ENCODE measurements at regions not wholly inside any gene's neighbourhood (a gene's known extent, or its start where the extent isn't known, plus 50 kb on each side); places are given as distances from the start of the nearest gene placed in this dataset.

DNA sequence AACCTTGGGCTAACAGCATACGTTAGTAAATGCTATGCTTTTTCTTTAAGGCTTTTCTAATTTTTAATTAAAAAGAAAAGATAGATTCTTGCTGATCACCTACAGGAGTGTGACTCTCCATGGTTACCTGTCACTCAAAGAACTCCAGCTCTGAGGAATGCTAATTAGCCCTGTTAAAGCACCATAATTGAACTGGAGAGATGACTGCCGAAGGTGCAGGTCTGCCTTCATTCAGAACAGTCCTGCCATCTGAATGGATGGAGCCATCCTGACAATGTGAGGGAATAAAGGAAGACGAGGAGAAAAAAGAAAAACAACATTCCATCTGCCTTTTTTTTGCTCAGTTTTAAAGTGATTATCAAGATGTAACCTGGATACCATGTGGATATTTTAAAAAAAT, 94.6 kb downstream of the ATP6V1G3 start:
- no peak for FAIRE-seq

More for the DNA sequence above, 94.6 kb downstream of the ATP6V1G3 start:
- in situ Hi-C loops (cut with MboI) (no loop called here), intact Hi-C loops (cut with micrococcal nuclease) (no loop called here)
- no peaks in the 10 kb centered on the region for H3K27me3 ChIP-seq (ENCODE audit: control insufficient read depth in 2 of 2, insufficient read depth in 2 of 2, low read length in 2 of 2)
- DNase-seq (ENCODE audit: extremely low read depth in 1 of 4, low spot score in 3 of 4) (no peak), ATAC-seq (no peak)
- TF ChIP-seq HMBOX1 (IDR thresholded peaks at IDR 0.05) (no peak), CTCF (IDR thresholded peaks at IDR 0.05 in 2 of 3, conservative IDR thresholded peaks at IDR 0.05 in 1 of 3; ENCODE audit: insufficient read depth in 2 of 3, low read depth in 1 of 3, low read length in 3 of 3) (no peak), PPARD (CRISPR knock-in tag; IDR thresholded peaks at IDR 0.05) (no peak), TRIM24 (IDR thresholded peaks at IDR 0.05) (no peak), ZNF354B (CRISPR knock-in tag; IDR thresholded peaks at IDR 0.05) (no peak), RFX5 (IDR thresholded peaks at IDR 0.05; ENCODE audit: low read depth, low read length) (no peak), GTF2A2 (tag; IDR thresholded peaks at IDR 0.05) (no peak), HMG20B (CRISPR knock-in tag; IDR thresholded peaks at IDR 0.05) (no peak), PREB (CRISPR knock-in tag; IDR thresholded peaks at IDR 0.05) (no peak), RBM17 (IDR thresholded peaks at IDR 0.05; ENCODE audit: borderline replicate concordance, low read depth, low read length) (no peak), ZNF512 (tag; IDR thresholded peaks at IDR 0.05) (no peak), ZNF444 (CRISPR knock-in tag; IDR thresholded peaks at IDR 0.05) (no peak), KDM5B (IDR thresholded peaks at IDR 0.05; ENCODE audit: insufficient replicate concordance, low read depth, low read length) (no peak), MYC (IDR thresholded peaks at IDR 0.05; ENCODE audit: low read depth, low read length) (no peak), MYC (CRISPR knock-in tag; IDR thresholded peaks at IDR 0.05; ENCODE audit: borderline replicate concordance, low read depth) (no peak), PRMT5 (CRISPR knock-in tag; IDR thresholded peaks at IDR 0.05) (no peak)
- TF ChIP-seq, protein P1, sequence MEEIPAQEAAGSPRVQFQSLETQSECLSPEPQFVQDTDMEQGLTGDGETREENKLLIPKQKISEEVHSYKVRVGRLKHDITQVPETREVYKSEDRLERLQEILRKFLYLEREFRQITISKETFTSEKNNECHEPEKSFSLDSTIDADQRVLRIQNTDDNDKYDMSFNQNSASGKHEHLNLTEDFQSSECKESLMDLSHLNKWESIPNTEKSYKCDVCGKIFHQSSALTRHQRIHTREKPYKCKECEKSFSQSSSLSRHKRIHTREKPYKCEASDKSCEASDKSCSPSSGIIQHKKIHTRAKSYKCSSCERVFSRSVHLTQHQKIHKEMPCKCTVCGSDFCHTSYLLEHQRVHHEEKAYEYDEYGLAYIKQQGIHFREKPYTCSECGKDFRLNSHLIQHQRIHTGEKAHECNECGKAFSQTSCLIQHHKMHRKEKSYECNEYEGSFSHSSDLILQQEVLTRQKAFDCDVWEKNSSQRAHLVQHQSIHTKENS (CRISPR knock-in tag; IDR thresholded peaks at IDR 0.05): no peak
- no peak overlapping the region for H3K27ac ChIP-seq (ENCODE audit: extremely low read depth, low read depth, low read length)
- no peaks in the 10 kb centered on the region for H3K9me1 ChIP-seq (ENCODE audit: control insufficient read depth, insufficient read depth, low read length)
- H3K79me2 ChIP-seq (ENCODE audit: control insufficient read depth, insufficient read depth, low read length): no peaks in the 10 kb centered on the region
- H3K4me1 ChIP-seq (replicated peaks in 1 of 2; ENCODE audit: control insufficient read depth in 2 of 2, insufficient read depth in 2 of 2, low read length in 2 of 2): no peaks in the 10 kb centered on the region
- no peak overlapping the region for H3K4me3 ChIP-seq
- WGBS (ENCODE audit: insufficient coverage, low coverage, missing lambda C conversion rate): 3% methylated on average over 3 of the region's 3 CpGs
- no peak overlapping the region for H3K9ac ChIP-seq (ENCODE audit: insufficient read depth in 1 of 2, low read depth in 2 of 2, low read length in 2 of 2)
- ChIA-PET CTCF (ENCODE audit: low intra/inter-chr PET ratio) (no interaction called here), POLR2A (no interaction called here)
- H3K9me3 ChIP-seq (replicated peaks; ENCODE audit: control insufficient read depth, insufficient read depth, low read depth, low read length): no peaks in the 10 kb centered on the region
- H3K36me3 ChIP-seq (ENCODE audit: control insufficient read depth, insufficient read depth, low read length): no peaks in the 10 kb centered on the region
- H2AFZ ChIP-seq (ENCODE audit: low read depth, low read length): no peak overlapping the region
- H4K20me1 ChIP-seq (replicated peaks; ENCODE audit: control insufficient read depth, insufficient read depth, low read length): no peaks in the 10 kb centered on the region
- no TSS peak for BruUV-seq (replicated peaks)
- no peak overlapping the region for H3K4me2 ChIP-seq (ENCODE audit: insufficient read depth, low read length)
